Hepatic stellate cell (primary cell): ENCODE measurements at regions not wholly inside any gene's neighbourhood (a gene's known extent, or its start where the extent isn't known, plus 50 kb on each side); places are given as distances from the start of the nearest gene placed in this dataset.
"Not testable (repeated sequence)": the region's sequence is repeated elsewhere in the genome, so short reads cannot be mapped to it uniquely, and the experiment has no call there.

Experiments
- DNase-seq: peaks from one replicate; pipeline ENCODE4 v3.0.0; 2011; ENCODE audit warnings: low spot score

DNA sequence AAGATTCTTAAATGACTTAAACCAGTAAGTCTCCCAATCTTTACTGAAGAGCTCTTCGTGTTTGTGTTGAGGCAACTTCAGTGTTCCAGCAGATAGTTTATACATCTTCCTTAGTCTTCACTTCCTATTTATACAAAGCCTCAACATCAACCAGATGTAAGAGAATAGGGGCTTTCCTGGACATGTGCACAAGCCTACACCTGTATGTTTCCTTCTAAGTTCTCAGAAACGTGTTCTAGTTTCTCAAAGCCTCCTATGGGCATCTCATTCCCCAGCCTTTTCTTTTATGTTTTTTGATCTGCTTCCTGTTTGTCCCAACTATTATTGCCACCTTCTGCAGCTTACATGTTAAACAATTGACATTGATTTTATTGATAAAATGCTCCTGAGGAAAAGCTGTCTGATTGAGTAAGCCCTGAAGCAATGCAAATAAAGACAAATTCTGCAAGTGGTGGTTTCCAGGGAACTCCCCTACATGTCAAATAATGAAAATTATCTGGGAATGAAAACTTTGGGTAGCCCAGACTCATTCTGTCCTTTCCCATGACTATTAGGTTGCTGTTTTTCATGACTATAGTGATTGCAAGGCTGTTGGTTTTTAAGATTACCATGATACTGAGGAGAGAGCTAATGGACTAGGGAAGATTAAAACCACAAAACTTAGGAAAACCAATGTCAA, 663.3 kb upstream of the ACVR2A start:
- no peak for DNase-seq

DNA sequence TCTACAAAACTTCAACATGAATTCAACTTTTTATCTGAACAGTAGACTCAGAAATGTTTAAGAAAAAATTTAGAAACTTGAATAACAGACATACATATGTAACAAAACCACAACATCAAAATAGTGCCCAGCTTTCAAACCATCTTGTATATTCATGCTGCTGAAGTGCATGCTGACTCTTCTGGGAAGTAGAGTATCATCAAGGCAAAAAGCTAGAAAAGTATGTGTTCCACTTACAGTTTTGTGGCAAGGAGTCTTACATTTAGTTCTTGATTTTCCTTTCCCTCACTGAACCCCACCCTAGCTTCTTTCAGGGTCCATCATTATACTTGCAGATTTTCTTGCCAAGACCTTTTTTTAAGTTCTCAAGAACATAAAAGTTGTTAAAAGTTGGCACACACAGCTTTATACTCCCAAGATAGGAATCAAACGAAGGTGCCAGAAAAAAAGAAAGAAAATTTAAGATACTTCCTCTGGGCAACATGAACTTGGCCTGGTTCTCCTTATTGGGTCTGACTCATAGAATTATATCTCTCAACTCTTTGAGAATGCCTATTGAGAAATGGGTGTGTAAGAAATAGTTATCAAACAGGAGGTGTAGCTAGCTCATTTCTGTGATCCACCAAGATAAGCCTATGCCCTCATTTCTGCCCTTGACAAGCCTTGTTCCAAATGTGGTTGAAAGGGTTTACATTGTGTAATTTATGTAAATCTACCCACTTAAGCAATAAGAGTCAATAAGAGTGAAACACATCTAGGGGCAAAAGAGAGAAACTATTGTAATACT, 667.6 kb upstream of the ACVR2A start:
- no peak for DNase-seq

- no peak for DNase-seq
These were observed 670.0 kb upstream of the ACVR2A start for GRCh38 chr2:147174824-147175254.

DNA sequence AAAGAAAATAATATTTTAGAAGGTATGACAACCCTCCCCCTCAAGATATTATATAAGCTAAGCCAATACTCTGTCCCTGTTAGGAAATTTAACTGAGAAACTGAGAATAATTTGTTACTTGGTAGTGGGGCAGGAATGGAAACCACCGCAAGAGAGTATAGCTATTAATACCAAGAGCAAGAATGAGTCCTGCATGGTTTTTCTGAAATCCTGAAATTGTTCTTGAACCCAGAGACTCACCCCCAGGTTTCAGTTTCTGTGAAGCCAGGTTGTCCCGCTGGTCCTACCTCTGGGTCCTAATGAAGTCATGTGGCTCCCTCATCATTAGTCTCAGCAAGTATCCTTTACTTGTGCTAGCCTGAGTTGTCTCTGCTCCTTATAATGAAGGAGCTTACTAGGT, 671.0 kb upstream of the ACVR2A start:
- DNase-seq: no peak

DNA sequence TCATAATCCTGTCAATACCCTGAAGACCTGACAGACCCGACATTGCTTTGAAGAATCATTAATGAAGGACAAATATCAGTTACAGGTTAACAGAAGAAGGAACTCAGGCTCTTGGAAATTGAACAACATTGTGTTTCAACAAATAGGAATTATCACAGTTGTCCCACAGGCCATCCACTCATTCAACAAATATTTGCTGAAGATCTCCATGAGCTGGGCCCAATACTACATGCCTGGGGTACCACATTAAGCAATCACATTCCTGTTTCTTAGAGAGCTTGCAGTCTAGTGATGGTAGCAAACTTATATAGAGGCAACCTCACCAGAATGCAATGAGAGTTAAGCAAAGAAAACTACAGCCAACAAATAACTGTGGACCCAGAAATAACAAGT, 671.6 kb upstream of the ACVR2A start:
- no peak for DNase-seq

DNA sequence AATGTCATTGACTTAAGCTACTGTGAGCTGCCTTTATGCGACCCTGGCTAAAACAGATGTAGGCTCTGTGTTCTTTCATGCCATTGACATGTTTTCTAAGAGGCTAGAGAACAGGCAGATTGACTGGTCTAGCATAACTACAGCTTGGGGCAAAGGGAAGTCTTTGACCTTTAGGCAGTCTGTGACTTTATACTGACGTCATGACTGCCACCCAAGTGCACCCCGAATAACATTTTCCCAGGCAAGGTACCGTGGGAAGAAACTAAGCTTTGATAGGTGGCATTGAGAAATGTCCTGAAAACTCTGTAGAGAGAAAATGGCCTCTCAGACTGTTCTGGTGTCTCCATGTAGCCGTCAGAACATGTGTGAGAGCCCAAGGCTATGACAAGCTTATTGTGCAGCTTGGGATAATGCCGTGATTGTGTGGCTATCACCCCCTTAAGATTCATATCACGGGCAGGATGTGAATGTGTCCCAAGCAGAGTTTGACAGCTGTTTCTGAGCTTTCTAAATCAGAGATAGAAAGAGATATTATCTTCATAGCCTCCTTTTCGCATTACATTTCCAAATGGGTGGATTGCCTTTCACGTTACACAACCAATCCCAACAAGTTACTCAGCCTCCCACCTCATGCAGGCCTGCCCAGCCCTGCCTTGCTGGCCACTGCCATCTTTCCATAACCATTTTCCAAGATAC, 672.2 kb upstream of the ACVR2A start:
- DNase-seq: no peak

- DNase-seq: no peak
These were observed 672.9 kb upstream of the ACVR2A start for GRCh38 chr2:147171941-147172340.

- no peak for DNase-seq
These were observed 673.9 kb upstream of the ACVR2A start for GRCh38 chr2:147170932-147171331.

DNA sequence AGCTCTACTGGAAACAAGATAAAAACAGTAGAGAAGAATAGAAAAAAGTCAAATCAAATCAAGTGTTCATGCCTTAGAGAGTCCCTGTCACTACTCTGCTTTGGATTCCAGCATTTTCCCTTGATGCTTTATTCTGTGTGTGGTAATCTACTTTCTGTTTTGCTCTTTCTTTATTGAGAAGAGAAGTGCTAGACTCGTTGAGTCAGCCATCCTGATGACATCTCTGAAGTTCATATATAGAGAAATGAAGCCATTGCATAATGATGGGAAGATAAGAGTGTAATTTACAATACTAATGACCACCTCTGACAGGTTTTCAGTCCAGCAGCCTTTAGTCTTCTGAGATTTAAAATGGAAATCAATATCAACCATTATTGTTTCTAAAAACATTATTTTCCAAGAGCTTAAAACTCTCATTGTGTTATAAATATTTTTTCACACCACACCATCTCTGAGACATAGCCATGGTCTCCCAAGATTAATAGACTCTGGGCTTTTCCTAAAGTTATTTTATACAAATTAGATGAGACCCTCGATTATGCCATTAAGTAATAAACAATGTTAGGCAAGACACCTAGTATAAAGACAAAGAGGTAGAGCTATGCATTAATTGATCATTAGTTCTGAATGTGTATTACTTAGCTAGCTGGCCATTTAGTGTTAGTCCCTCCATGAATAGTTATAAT, 679.0 kb upstream of the ACVR2A start:
- no peak for DNase-seq

GRCh38 chr2:147164563-147164962, 680.3 kb upstream of the ACVR2A start:
- DNase-seq: no peak

- DNase-seq: no peak
These were observed 683.1 kb upstream of the ACVR2A start for GRCh38 chr2:147161746-147162145.

- DNase-seq: no peak
These were observed 687.9 kb upstream of the ACVR2A start for GRCh38 chr2:147156970-147157369.

DNA sequence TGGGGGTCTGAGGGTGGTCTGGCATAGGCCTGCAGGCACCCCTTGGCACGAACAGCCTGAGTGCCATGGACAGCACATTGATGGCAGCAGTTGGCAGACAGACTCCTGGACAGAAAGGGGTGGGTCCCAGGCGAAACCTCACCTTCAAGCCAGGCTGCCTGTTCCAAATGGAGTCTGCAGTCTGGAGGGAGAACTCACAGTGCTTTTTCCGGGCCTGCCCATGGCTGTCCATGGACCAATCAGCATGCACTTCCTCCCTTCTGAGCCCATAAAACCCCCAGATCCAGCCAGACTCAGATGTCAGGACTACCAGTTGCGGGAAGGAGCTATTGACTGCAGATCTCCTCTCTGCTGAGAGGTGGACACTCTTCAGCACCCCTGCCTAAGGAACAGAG, 694.6 kb upstream of the ACVR2A start:
- DNase-seq: no peak

GRCh38 chr2:147149575-147150240, 695.1 kb upstream of the ACVR2A start:
- no peak for DNase-seq

DNA sequence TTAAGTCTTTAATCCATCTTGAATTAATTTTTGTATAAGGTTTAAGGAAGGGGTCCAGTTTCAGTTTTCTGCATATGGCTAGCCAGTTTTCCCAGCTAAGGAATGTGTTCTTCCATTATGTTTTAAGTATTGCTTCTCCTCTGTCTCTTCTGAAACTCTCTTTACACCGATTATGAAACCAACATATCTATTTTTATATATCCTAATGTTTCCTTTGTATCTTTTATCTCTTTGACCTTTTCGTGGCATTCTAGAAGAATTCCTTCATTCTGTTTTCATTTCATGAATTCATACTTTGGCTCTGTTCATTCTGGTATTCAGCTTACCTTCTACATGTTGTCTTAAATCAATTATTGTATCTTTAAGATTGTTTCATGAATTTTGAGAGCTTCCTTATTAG, 697.0 kb upstream of the ACVR2A start:
- DNase-seq: no peak

- no peak for DNase-seq
These were observed 702.9 kb upstream of the ACVR2A start for GRCh38 chr2:147141930-147142329.

- DNase-seq: not testable (repeated sequence)
These were observed 705.1 kb upstream of the ACVR2A start for GRCh38 chr2:147139732-147140131.

GRCh38 chr2:147137711-147138110, 707.1 kb upstream of the ACVR2A start:
- no peak for DNase-seq

DNA sequence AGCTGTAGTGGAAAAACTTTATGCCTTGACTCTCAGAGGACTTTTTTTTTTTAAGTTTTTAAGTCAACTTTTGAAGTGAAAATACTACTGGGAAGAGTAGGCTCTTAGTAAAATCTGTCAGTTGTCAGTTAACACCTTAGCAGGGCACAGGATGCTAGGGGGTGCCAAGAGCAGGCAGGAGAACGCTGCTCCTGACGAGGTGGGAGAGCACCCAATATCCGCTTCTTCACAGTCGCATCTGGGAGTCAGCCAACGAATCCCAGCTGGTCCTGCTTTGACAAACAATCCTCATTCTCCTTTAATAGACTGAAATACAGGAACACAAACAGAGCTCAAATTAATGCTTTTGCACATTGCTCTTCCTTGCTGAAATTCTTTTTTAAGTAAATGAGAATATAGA, 709.5 kb upstream of the ACVR2A start:
- DNase-seq: no peak

GRCh38 chr2:147133286-147133908, 711.4 kb upstream of the ACVR2A start:
- DNase-seq: no peak

- DNase-seq: no peak
These were observed 719.7 kb upstream of the ACVR2A start for GRCh38 chr2:147125145-147125544.

GRCh38 chr2:147122944-147123343, 721.9 kb upstream of the ACVR2A start:
- no peak for DNase-seq
